Activated CD4-positive, alpha-beta T cell treated with anti-CD3 and anti-CD28 coated beads, Interleukin-10, Interleukin-2, amounts not matched to agents 100 ng/mL and 50 ng/mL, durations not matched to agents 16 hours and 8 hours (primary cell): ENCODE measurements at regions not wholly inside any gene's neighbourhood (a gene's known extent, or its start where the extent isn't known, plus 50 kb on each side); places are given as distances from the start of the nearest gene placed in this dataset.
A peak's percentile ranks its signal among the peaks of the same experiment; 100 is the strongest.
"Not testable (repeated sequence)": the region's sequence is repeated elsewhere in the genome, so short reads cannot be mapped to it uniquely, and the experiment has no call there.

Experiments used
- DNase-seq: peaks from one replicate; pipeline ENCODE4 v3.0.0-alpha.2; 2020

DNA sequence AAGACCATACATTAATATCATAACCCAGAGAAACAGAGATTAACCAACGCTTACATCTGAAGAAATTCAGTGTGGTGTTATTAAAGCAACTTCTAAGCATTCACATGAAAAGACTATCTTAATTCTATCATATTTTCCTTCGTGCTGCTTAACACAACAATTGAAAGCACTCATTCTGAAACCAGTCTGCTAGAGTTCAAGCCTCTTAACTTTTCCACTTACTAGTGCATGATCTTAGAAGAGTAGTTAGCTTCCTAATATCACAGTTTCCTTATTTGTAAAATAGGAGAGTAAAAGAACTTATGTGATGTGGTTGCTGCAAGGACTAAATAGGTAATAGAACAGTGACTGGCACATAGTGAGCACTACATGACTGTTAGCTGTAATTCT lies 379.3 kb downstream of the TRIM36 start:
- no peak for DNase-seq

GRCh38 chr5:114789773-114790402 lies 379.8 kb downstream of the TRIM36 start:
- DNase-seq: peak; percentile 11

DNA sequence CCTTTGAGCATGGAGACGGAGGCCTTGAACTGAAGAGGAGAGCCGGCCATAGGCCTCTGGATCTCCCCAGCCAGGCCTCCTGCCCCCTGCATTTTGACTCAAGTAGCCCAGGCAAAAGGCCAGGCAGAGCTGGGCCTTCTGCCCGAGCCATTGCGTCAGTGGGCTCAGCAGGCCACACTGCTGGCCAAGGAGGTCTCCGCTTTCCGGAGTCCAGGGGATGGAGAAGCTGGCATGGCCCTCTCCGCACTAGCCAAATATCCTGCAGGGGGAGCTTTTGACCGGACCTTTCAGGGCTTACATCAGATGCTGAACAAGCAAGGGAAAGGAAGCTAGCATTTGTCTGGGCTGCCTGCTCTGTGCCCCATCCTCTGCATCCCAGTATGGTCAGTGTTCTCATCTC lies 386.8 kb downstream of the TRIM36 start:
- no peak for DNase-seq

GRCh38 chr5:114782177-114782576 lies 387.5 kb downstream of the TRIM36 start:
- no peak for DNase-seq

- no peak for DNase-seq
These were observed 389.4 kb downstream of the TRIM36 start for GRCh38 chr5:114780290-114780689.

GRCh38 chr5:114744406-114744805 lies 382.5 kb downstream of the KCNN2 start:
- DNase-seq: no peak

GRCh38 chr5:114734238-114734637 lies 372.4 kb downstream of the KCNN2 start:
- DNase-seq: no peak

DNA sequence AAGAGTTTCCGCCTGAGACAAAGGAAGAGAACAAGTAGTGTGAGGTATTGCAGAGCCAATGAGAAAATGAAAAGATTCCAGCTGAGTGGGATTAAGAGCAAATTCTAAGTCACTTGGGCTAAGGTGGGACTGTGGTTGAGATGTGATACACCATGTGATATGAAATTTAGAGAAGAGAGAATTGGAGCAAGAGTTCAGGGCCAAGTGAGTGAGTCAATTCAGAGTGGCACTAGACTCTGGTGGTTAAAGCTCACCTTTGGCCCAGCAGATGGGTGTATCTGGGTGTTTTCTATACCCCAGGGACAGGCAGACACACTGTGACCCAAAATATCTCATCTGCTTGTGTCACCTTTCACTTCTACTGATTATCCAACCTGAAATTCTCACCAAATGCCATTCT lies 368.1 kb downstream of the KCNN2 start:
- DNase-seq: no peak

GRCh38 chr5:114727358-114727757 lies 365.5 kb downstream of the KCNN2 start:
- no peak for DNase-seq

DNA sequence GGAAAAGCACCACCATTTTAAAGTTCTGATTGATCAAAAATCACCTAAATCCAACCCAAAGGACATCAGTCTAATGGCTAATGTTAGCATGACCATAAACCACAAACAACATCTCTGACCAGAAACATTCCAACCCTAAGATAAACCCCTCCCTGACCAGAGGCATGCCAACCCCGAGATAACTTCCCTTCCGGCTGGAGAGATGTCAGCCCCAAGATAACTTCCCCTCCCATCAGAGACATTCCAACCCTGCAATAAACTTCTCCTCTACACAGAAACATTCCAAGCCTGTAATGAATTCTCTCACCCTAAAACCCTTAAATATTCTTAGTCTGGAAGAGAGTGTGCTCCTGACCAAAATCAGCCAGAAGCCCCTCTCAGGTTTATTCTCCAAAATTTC lies 364.3 kb downstream of the KCNN2 start:
- DNase-seq: no peak

- no peak for DNase-seq
These were observed 357.4 kb downstream of the KCNN2 start for GRCh38 chr5:114719268-114719667.

GRCh38 chr5:114716955-114717354 lies 355.1 kb downstream of the KCNN2 start:
- no peak for DNase-seq

- not testable (repeated sequence) for DNase-seq
These were observed 342.5 kb downstream of the KCNN2 start for GRCh38 chr5:114704225-114704893.

DNA sequence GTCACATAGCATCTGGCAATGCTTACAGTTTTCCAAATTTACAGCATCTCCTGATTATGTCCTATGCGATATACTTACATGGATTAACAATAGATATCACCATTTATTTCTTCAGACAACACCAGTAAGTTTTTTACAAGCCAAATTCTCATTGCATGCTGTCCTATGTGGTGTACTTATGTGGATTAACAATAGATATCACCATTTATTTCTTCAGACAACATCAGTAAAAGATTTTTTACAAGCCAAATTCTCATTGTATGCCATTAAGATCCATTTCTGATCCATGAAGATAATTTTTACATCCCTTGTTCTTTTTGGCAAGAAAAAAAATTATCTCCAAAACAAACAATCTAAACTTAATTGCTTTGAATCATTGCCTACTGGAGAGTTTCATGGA lies 340.9 kb downstream of the KCNN2 start:
- DNase-seq: no peak

DNA sequence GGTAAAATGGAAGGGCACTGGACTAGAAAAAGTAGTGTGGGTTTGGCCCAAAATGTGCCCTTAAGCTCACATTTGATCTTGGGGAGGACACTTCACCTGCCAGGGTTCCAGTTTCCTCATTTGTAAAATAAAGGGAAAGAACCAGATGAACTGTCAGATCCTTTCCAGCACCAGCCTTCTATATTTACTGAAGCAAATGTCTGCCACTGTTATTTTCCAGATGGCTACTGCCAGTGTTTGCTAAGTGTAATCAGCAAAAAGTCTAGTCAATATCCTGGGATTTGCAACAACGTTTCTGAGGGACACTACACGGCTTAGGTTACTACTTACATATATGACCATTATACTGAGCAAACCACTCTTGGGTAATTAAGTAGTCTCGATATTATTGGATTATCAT lies 340.3 kb downstream of the KCNN2 start:
- DNase-seq: no peak

GRCh38 chr5:114700823-114701222 lies 339.0 kb downstream of the KCNN2 start:
- no peak for DNase-seq

- DNase-seq: no peak
These were observed 333.5 kb downstream of the KCNN2 start for GRCh38 chr5:114695292-114695904.

DNA sequence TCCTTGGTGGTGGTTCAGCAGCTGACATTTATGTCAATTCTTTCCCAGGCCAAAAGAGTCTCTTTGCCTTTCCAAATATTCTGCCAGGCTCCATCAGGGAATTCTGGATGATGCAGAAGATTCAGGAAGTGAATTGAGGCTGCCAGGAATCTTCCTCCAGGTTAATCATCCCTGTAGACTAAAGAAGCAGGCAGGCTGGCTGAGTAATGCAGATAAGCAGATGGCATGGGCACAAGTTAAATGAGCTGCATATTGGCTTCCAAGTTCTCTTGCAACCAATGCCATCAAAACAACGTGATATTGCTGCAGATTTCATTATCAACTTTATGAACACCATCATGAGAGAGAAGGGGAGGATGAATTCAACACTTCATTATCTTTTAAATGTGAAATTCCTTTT lies 324.5 kb downstream of the KCNN2 start:
- DNase-seq: no peak

- no peak for DNase-seq
These were observed 316.9 kb downstream of the KCNN2 start for GRCh38 chr5:114678778-114679177.

GRCh38 chr5:114665551-114665950 lies 303.7 kb downstream of the KCNN2 start:
- DNase-seq: no peak

DNA sequence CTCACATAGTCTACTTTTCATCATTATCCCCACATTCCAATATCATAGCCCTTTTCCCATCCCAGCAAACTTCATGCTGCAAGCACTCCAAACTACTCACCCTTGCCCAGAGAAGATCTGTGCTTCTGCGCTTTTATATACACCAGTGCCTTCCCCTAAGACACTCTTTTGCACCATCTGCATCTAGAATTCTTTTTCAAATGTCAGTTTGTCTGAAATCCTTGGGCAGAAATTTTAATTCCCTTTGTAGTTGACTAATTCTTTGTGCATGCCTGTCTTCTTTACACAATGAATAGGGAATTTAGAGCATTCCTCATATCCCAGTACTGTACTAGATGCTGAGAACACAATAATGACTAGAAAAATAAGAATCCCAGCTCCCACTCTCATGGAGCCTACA lies 298.9 kb downstream of the KCNN2 start:
- DNase-seq: no peak

- no peak for DNase-seq
These were observed 296.3 kb downstream of the KCNN2 start for GRCh38 chr5:114658194-114658593.

DNA sequence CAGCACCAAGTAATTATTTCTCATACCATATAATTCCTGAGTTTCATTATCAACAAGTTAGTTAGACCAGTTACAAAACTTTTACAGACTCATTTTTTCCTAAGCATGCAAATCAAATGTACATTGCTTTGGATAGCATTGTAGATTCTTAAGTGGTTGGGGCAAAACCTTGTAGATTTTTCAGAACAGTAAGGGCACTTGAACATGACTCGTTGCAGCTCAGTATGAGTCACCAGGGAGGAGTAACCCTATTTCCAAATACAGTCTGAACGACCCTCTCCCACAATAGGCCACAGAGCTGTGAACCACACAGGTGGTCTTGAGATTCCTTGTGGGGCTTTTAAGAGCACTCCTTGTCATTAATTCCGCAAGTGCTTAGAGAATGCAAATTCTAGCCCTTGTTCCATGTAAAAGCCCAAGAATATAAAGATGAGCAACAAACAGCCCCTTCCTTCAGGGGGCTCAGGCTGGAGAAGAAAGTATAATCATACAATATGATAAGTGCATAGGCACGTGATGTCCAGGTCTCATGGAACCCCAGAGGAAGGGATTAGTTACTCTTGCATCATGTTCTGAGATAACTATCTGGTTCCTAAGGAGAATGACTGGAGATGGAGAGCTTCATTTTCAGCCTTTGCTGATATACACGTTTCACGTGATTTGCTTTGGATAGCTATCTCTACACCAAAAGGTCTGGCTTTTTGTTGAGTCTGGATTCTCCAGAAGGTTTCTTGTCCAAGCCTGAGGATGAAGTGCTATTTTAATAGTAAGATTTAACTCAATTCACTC lies 295.7 kb downstream of the KCNN2 start:
- no peak for DNase-seq

- no peak for DNase-seq
These were observed 288.0 kb downstream of the KCNN2 start for GRCh38 chr5:114649878-114650277.
